GM23338 (cell line): ENCODE measurements at regions not wholly inside any gene's neighbourhood (a gene's known extent, or its start where the extent isn't known, plus 50 kb on each side); places are given as distances from the start of the nearest gene placed in this dataset.

ENCODE experiments used
- ATAC-seq: fragments of 200-7000 bp; cut with Tn5 transposase; 3 replicates; pipeline ENCODE4 v1.9.1; 2020
- DNase-seq: peaks from one replicate; pipeline ENCODE4 v3.0.0-alpha.2; 2015; ENCODE audit warnings: low spot score
- H2AFZ ChIP-seq: fragments of 200-600 bp; sonication (generic); 2 replicates; pipeline ENCODE4 v1.8.0; 2016; ENCODE audit warnings: antibody characterized with exemption, mild to moderate bottlenecking, moderate library complexity
- H3F3A ChIP-seq: fragments of 200-600 bp; sonication (generic); replicated peaks from 2 replicates; pipeline ENCODE4 v1.8.0; 2017; ENCODE audit warnings: antibody characterized with exemption, mixed run types, low read depth
- H3K27ac ChIP-seq: fragments of 200-600 bp; sonication (generic); 2 replicates; pipeline ENCODE4 v1.6.1; 2016; ENCODE audit warnings: low read depth
- H3K27me3 ChIP-seq: fragments of 200-600 bp; sonication (generic); 2 replicates; pipeline ENCODE4 v1.8.0; 2016; ENCODE audit warnings: mild to moderate bottlenecking, mixed run types, moderate library complexity; ENCODE audit not compliant: insufficient read depth
- H3K36me3 ChIP-seq: fragments of 200-600 bp; sonication (generic); 2 replicates; pipeline ENCODE4 v1.8.0; 2016; ENCODE audit warnings: mild to moderate bottlenecking; ENCODE audit not compliant: insufficient read depth
- H3K4me1 ChIP-seq: fragments of 200-600 bp; sonication (generic); 2 replicates; pipeline ENCODE4 v1.8.0; 2016; ENCODE audit warnings: mild to moderate bottlenecking, moderate library complexity; ENCODE audit not compliant: insufficient read depth
- H3K4me2 ChIP-seq: fragments of 200-600 bp; sonication (generic); 2 replicates; pipeline ENCODE4 v1.7.1; 2017; ENCODE audit warnings: mixed run types
- H3K4me3 ChIP-seq: fragments of 200-600 bp; sonication (generic); 2 replicates; pipeline ENCODE4 v1.6.1; 2016; ENCODE audit warnings: mixed run types
- H3K79me2 ChIP-seq: fragments of 200-600 bp; sonication (generic); replicated peaks from 2 replicates; pipeline ENCODE4 v1.8.0; 2017; ENCODE audit warnings: mild to moderate bottlenecking; ENCODE audit not compliant: insufficient read depth
- H3K9me2 ChIP-seq: fragments of 200-600 bp; sonication (generic); 2 replicates; pipeline ENCODE4 v1.8.0; 2017; ENCODE audit not compliant: insufficient read depth
- H4K20me1 ChIP-seq: fragments of 200-600 bp; sonication (generic); replicated peaks from 2 replicates; pipeline ENCODE4 v1.8.0; 2017; ENCODE audit warnings: mild to moderate bottlenecking; ENCODE audit not compliant: insufficient read depth
- H3K27ac Mint-ChIP-seq: 2 replicates; pipeline ENCODE4 v1.8.0; 2020; ENCODE audit warnings: inconsistent platforms, mild to moderate bottlenecking, moderate library complexity, mixed read lengths
- H3K27me3 Mint-ChIP-seq: 3 replicates; pipeline ENCODE4 v1.8.0; 2022; ENCODE audit warnings: low read depth, mild to moderate bottlenecking, moderate library complexity, mixed read lengths, inconsistent platforms; ENCODE audit not compliant: insufficient read depth, poor library complexity
- H3K36me3 Mint-ChIP-seq: 3 replicates; pipeline ENCODE4 v1.8.0; 2021; ENCODE audit warnings: low read depth, mild to moderate bottlenecking, inconsistent platforms, moderate library complexity, mixed read lengths
- H3K4me1 Mint-ChIP-seq: 3 replicates; pipeline ENCODE4 v1.8.0; 2020; ENCODE audit warnings: mild to moderate bottlenecking, inconsistent platforms, mixed read lengths
- H3K4me3 Mint-ChIP-seq: 3 replicates; pipeline ENCODE4 v1.8.0; 2021; ENCODE audit warnings: moderate library complexity, mild to moderate bottlenecking, inconsistent platforms, mixed read lengths
- H3K9me3 Mint-ChIP-seq: 3 replicates; pipeline ENCODE4 v1.8.0; 2020; ENCODE audit warnings: moderate library complexity, mild to moderate bottlenecking, inconsistent platforms, mixed read lengths
- CREB1 ChIP-seq: fragments of 250-450 bp; sonication (Bioruptor Pico); IDR thresholded peaks from 2 replicates; pipeline ENCODE4 v1.5.0; 2020; ENCODE audit warnings: low read depth, mild to moderate bottlenecking, moderate library complexity
- EZH2phosphoT487 ChIP-seq: fragments of 200-600 bp; sonication (generic); IDR thresholded peaks from one replicate; pipeline ENCODE4 v1.8.1; 2018; ENCODE audit warnings: antibody characterized with exemption; ENCODE audit not compliant: unreplicated experiment
- JUNB ChIP-seq: IDR thresholded peaks from one replicate; pipeline ENCODE4 v1.6.1; 2016; ENCODE audit warnings: antibody characterized with exemption; ENCODE audit not compliant: unreplicated experiment
- NANOG ChIP-seq: IDR thresholded peaks from 2 replicates; pipeline ENCODE4 v1.6.1; 2016; ENCODE audit warnings: antibody characterized with exemption, borderline replicate concordance
- POLR2AphosphoS5 ChIP-seq: IDR thresholded peaks from 2 replicates; pipeline ENCODE4 v1.6.1; 2016; ENCODE audit warnings: antibody characterized with exemption, low read depth
- STAT1 ChIP-seq: IDR thresholded peaks from one replicate; pipeline ENCODE4 v1.6.1; 2016; ENCODE audit warnings: antibody characterized with exemption; ENCODE audit not compliant: unreplicated experiment
- ZNF114 ChIP-seq: fragments of 250-450 bp; sonication (Bioruptor Pico); IDR thresholded peaks from 2 replicates; pipeline ENCODE4 v1.5.0; 2020; ENCODE audit warnings: mild to moderate bottlenecking, moderate library complexity
- ZNF331 ChIP-seq: fragments of 250-450 bp; sonication (Bioruptor Pico); IDR thresholded peaks from 2 replicates; pipeline ENCODE4 v1.5.0; 2020; ENCODE audit warnings: low read depth, mild to moderate bottlenecking, moderate library complexity
- TF ChIP-seq, protein P1 (sequence below): fragments of 250-450 bp; sonication (Bioruptor Pico); IDR thresholded peaks from 2 replicates; pipeline ENCODE4 v1.5.0; 2020; ENCODE audit warnings: mild to moderate bottlenecking, moderate library complexity
- TF ChIP-seq, protein P2 (sequence below), 2 experiments: fragments of 200-600 bp in 1 of 2; sonication (generic) in 1 of 2; conservative IDR thresholded peaks; 2 replicates each; pipeline versions ENCODE4 v1.5.1 to v1.6.1; 2016 to 2017; ENCODE audit warnings: antibody characterized with exemption in 2 of 2, low read depth in 2 of 2, mild to moderate bottlenecking in 2 of 2, moderate library complexity in 1 of 2
- TF ChIP-seq, protein P3 (sequence below): IDR thresholded peaks from one replicate; pipeline ENCODE4 v1.6.1; 2018; ENCODE audit warnings: antibody characterized with exemption; ENCODE audit not compliant: unreplicated experiment
- TF ChIP-seq, protein P4 (sequence below): IDR thresholded peaks from 2 replicates; pipeline ENCODE4 v1.6.1; 2016; ENCODE audit warnings: antibody characterized with exemption

DNA sequence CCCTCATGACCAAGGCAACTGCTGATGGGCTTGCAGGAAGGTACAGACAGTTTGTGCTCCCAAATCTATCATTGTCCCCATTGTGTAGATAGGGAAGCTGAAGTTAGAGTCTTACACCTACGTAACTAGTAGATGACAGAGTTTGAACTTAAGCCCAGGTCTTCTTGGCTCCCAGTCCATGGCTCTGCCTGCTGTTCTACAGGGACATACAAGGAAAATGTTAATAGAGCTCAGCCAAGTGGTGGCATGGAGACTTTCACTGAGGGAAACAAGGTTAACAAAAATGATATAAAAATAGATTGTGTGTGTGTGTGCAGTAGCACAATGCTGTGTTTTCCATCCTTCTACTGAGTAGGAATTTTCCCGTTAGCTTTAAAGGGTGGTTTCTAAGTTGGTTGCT, 936.5 kb downstream of the RPA4 start (continued):
- TF ChIP-seq, protein P1, sequence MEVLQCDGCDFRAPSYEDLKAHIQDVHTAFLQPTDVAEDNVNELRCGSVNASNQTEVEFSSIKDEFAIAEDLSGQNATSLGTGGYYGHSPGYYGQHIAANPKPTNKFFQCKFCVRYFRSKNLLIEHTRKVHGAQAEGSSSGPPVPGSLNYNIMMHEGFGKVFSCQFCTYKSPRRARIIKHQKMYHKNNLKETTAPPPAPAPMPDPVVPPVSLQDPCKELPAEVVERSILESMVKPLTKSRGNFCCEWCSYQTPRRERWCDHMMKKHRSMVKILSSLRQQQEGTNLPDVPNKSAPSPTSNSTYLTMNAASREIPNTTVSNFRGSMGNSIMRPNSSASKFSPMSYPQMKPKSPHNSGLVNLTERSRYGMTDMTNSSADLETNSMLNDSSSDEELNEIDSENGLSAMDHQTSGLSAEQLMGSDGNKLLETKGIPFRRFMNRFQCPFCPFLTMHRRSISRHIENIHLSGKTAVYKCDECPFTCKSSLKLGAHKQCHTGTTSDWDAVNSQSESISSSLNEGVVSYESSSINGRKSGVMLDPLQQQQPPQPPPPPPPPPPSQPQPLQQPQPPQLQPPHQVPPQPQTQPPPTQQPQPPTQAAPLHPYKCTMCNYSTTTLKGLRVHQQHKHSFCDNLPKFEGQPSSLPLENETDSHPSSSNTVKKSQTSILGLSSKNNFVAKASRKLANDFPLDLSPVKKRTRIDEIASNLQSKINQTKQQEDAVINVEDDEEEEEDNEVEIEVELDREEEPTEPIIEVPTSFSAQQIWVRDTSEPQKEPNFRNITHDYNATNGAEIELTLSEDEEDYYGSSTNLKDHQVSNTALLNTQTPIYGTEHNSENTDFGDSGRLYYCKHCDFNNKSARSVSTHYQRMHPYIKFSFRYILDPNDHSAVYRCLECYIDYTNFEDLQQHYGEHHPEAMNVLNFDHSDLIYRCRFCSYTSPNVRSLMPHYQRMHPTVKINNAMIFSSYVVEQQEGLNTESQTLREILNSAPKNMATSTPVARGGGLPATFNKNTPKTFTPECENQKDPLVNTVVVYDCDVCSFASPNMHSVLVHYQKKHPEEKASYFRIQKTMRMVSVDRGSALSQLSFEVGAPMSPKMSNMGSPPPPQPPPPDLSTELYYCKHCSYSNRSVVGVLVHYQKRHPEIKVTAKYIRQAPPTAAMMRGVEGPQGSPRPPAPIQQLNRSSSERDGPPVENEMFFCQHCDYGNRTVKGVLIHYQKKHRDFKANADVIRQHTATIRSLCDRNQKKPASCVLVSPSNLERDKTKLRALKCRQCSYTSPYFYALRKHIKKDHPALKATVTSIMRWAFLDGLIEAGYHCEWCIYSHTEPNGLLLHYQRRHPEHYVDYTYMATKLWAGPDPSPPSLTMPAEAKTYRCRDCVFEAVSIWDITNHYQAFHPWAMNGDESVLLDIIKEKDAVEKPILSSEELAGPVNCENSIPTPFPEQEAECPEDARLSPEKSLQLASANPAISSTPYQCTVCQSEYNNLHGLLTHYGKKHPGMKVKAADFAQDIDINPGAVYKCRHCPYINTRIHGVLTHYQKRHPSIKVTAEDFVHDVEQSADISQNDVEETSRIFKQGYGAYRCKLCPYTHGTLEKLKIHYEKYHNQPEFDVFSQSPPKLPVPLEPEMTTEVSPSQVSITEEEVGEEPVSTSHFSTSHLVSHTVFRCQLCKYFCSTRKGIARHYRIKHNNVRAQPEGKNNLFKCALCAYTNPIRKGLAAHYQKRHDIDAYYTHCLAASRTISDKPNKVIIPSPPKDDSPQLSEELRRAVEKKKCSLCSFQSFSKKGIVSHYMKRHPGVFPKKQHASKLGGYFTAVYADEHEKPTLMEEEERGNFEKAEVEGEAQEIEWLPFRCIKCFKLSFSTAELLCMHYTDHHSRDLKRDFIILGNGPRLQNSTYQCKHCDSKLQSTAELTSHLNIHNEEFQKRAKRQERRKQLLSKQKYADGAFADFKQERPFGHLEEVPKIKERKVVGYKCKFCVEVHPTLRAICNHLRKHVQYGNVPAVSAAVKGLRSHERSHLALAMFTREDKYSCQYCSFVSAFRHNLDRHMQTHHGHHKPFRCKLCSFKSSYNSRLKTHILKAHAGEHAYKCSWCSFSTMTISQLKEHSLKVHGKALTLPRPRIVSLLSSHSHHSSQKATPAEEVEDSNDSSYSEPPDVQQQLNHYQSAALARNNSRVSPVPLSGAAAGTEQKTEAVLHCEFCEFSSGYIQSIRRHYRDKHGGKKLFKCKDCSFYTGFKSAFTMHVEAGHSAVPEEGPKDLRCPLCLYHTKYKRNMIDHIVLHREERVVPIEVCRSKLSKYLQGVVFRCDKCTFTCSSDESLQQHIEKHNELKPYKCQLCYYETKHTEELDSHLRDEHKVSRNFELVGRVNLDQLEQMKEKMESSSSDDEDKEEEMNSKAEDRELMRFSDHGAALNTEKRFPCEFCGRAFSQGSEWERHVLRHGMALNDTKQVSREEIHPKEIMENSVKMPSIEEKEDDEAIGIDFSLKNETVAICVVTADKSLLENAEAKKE = no peak
- TF ChIP-seq CREB1 (CRISPR knock-in tag) = no peak

DNA sequence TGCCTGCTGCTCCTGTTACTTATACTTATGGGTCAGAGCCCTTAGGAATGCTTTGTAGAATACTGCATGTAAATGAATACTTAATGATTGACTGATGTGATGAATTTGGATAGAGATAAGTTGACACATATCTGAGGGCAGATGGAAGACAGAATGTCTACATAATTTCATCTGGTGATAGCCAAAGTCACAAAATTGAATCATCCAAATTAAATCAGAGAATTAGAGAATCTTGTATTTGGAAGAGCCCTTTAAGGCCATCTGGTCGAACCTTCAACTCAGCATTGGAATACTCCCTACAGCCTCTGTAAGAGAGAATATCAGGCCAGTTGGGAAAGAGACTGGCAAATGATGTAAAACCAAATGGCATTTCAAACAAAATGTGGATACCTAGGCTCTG, 944.8 kb downstream of the RPA4 start:
- no peaks in the 10 kb centered on the region for H3K4me1 ChIP-seq
- Mint-ChIP-seq H3K4me1 (no peaks in the 10 kb centered on the region), H3K4me3 (no peak overlapping the region), H3K27ac (no peak overlapping the region), H3K9me3 (no peaks in the 10 kb centered on the region; the same call in 2 of the 3 replicates), H3K27me3 (no peaks in the 10 kb centered on the region), H3K36me3 (no peaks in the 10 kb centered on the region)
- ATAC-seq = no peak
- no peaks in the 10 kb centered on the region for H3K79me2 ChIP-seq
- DNase-seq = no peak
- H3F3A ChIP-seq = no peaks in the 10 kb centered on the region
- no peak overlapping the region for H3K4me2 ChIP-seq
- no peaks in the 10 kb centered on the region for H3K27me3 ChIP-seq
- no peaks in the 10 kb centered on the region for H3K9me2 ChIP-seq
- H3K27ac ChIP-seq = no peak overlapping the region
- H4K20me1 ChIP-seq = no peaks in the 10 kb centered on the region
- H2AFZ ChIP-seq = no peak overlapping the region
- no peak overlapping the region for H3K4me3 ChIP-seq
- H3K36me3 ChIP-seq = no peaks in the 10 kb centered on the region
- TF ChIP-seq, protein P2, sequence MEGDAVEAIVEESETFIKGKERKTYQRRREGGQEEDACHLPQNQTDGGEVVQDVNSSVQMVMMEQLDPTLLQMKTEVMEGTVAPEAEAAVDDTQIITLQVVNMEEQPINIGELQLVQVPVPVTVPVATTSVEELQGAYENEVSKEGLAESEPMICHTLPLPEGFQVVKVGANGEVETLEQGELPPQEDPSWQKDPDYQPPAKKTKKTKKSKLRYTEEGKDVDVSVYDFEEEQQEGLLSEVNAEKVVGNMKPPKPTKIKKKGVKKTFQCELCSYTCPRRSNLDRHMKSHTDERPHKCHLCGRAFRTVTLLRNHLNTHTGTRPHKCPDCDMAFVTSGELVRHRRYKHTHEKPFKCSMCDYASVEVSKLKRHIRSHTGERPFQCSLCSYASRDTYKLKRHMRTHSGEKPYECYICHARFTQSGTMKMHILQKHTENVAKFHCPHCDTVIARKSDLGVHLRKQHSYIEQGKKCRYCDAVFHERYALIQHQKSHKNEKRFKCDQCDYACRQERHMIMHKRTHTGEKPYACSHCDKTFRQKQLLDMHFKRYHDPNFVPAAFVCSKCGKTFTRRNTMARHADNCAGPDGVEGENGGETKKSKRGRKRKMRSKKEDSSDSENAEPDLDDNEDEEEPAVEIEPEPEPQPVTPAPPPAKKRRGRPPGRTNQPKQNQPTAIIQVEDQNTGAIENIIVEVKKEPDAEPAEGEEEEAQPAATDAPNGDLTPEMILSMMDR (conservative IDR thresholded peaks at IDR 0.05; ENCODE audit: low read depth in 2 of 2) = no peak
- TF ChIP-seq, protein P3, sequence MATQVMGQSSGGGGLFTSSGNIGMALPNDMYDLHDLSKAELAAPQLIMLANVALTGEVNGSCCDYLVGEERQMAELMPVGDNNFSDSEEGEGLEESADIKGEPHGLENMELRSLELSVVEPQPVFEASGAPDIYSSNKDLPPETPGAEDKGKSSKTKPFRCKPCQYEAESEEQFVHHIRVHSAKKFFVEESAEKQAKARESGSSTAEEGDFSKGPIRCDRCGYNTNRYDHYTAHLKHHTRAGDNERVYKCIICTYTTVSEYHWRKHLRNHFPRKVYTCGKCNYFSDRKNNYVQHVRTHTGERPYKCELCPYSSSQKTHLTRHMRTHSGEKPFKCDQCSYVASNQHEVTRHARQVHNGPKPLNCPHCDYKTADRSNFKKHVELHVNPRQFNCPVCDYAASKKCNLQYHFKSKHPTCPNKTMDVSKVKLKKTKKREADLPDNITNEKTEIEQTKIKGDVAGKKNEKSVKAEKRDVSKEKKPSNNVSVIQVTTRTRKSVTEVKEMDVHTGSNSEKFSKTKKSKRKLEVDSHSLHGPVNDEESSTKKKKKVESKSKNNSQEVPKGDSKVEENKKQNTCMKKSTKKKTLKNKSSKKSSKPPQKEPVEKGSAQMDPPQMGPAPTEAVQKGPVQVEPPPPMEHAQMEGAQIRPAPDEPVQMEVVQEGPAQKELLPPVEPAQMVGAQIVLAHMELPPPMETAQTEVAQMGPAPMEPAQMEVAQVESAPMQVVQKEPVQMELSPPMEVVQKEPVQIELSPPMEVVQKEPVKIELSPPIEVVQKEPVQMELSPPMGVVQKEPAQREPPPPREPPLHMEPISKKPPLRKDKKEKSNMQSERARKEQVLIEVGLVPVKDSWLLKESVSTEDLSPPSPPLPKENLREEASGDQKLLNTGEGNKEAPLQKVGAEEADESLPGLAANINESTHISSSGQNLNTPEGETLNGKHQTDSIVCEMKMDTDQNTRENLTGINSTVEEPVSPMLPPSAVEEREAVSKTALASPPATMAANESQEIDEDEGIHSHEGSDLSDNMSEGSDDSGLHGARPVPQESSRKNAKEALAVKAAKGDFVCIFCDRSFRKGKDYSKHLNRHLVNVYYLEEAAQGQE = no peak
- TF ChIP-seq, protein P4, sequence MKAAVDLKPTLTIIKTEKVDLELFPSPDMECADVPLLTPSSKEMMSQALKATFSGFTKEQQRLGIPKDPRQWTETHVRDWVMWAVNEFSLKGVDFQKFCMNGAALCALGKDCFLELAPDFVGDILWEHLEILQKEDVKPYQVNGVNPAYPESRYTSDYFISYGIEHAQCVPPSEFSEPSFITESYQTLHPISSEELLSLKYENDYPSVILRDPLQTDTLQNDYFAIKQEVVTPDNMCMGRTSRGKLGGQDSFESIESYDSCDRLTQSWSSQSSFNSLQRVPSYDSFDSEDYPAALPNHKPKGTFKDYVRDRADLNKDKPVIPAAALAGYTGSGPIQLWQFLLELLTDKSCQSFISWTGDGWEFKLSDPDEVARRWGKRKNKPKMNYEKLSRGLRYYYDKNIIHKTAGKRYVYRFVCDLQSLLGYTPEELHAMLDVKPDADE = no peak
- TF ChIP-seq POLR2AphosphoS5 = no peak
- TF ChIP-seq STAT1 = no peak
- no peak for TF ChIP-seq ZNF331 (CRISPR knock-in tag)
- TF ChIP-seq ZNF114 (CRISPR knock-in tag) = no peak
- no peak for TF ChIP-seq JUNB
- no peak for TF ChIP-seq EZH2phosphoT487
- no peak for TF ChIP-seq NANOG
- no peak for TF ChIP-seq CREB1 (CRISPR knock-in tag)
